ENCODE measurements at regions not wholly inside any gene's neighbourhood (a gene's known extent, or its start where the extent isn't known, plus 50 kb on each side); places are given as distances from the start of the nearest gene placed in this dataset.

GRCh38 chr1:209379280-209379679 is 204.2 kb upstream of the CAMK1G start:
- TF ChIP-seq CTCF (IDR thresholded peaks at IDR 0.05) (no peak), POLR2A (IDR thresholded peaks at IDR 0.05) (no peak), EP300 (IDR thresholded peaks at IDR 0.05) (no peak)
